ENCODE measurements at regions not wholly inside any gene's neighbourhood (a gene's known extent, or its start where the extent isn't known, plus 50 kb on each side); places are given as distances from the start of the nearest gene placed in this dataset.

DNA sequence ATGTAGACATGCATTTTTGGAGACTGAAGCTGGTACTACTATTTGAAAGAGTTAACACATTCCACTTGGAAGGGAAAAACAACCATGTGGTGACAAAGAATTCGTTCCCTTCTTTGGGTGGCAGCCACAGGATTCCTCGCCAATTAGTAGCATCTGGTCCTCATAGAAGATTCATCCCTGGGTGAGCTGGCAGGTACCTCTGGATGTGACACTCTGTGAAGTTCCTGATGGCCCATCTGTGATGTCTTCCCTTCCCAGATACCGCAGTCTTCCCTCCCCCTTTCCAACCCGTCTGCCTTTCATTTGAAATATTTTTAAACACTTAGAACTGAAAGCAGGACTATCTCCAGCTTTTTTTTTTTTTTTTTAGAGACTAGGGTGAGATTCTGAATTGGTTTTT is 569.5 kb downstream of the TYW1 start:
- DNase-seq = no peak

DNA sequence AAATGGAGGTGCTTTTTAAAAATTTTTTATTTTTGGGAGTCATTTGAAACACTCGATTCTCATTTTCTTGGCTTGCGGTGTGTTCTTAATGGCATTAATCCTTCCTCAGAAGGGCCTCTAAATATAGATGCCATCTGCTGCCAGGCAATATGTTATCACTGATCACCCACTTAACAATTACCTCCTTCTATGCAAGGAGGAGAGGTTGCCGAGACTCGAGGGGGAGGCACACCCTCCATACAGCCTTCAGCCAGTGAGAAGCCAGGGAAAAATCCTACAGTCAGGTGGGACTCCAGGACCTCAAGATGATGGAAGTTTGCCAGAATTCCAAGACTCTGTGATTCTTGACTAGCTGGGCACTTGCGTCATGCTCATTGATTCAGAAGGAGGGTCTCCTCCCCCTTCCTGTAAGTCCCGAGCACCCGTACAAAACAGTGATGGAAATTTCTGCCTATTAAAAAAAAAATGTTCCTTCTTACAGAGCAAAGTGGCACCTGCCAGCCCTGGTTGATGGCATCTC is 574.5 kb downstream of the TYW1 start:
- DNase-seq = no peak

DNA sequence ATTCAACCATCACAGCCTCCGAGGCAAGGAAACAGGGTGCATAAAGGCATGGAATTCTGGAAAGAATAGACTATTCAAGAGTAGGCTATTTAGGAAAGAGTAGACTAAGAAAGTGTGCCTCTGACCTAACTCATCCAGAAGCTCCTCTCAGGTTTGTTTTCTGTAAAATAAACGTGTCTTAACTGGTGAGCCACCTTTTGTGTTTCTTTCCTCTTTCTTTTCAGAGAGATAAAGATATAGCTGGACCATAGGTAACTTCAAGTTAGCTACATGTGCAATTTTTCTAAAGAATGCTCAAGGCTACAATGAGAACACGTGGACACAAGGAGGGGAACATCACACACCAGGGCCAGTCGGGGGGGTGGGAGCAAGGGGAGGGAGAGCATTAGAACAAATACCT is 577.0 kb downstream of the TYW1 start:
- DNase-seq = no peak

DNA sequence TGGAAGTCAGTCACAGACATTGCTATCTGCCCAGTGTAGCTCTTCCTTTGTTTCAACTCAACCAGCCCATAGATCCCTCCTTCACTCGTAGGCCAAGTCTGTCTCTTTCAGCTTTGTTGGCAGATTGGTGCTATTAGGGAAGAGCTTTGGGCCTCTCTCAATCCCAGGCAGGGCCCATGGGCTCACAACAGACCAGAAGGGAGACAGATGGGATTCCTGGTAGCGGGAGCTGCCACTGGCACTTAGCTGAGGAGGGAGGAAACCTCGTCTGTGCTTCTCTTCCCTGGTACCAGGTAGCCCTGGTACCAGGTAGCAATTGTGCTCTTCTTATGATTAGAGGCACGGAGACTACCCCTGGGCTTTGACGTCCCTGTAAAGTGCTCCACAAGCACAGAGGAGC is 592.0 kb downstream of the TYW1 start:
- DNase-seq = no peak

DNA sequence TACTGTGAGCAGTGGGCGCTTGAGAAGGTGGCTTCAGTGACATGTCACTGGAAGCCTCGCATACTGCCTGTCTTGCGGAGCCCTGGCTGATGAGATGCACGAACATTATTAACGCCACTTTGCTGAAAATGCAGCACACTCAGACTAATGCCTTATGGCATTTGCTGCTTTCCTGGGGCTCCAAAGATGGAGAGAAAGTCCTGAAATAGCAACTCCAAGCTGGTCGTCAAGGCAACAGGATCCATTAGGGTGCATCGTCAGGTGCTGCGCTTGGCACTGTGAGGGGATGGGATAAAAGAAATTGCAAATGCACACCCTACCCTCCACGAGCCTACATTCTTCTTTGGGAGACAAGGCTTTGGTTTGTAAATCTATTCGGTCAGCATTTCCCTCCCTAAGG is 592.5 kb downstream of the TYW1 start:
- no peak for DNase-seq

DNA sequence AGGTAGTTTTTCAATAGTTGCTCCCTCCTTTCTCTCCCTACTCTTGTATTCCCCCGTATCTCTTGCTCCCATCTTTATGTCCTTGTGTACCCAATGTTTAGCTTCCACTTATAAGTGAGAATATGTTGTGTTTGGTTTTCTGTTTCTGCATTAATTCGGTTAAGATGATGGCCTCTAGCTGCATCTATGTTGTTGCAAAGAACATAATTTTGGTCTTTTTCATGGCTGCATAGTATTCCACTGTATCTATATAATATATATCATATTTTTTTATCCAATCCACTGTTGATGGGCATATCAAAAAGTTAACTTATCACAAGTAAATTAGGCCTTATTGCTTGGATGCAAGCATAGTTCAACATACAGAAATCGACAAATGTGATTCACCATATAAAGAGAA is 594.0 kb downstream of the TYW1 start:
- DNase-seq = no peak

DNA sequence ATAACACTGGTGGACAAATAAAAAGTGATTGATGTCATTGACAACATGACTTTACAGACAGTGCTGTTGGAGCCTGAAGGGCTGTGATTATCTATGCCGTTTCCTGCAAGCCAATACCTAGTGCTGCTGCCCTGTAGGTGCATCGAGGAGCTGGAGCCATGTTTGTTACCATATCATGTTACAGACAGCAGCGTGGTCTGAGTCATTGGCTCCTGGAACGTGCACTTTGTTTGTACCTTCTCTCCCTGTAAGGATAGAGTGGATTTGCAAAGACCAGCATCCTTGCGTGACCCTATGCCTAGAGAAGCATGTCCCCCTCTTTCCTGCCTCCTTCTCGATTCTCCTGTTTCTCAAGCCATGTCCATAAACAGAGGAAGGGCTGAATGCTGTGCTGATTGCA is 597.2 kb downstream of the TYW1 start:
- no peak for DNase-seq

DNA sequence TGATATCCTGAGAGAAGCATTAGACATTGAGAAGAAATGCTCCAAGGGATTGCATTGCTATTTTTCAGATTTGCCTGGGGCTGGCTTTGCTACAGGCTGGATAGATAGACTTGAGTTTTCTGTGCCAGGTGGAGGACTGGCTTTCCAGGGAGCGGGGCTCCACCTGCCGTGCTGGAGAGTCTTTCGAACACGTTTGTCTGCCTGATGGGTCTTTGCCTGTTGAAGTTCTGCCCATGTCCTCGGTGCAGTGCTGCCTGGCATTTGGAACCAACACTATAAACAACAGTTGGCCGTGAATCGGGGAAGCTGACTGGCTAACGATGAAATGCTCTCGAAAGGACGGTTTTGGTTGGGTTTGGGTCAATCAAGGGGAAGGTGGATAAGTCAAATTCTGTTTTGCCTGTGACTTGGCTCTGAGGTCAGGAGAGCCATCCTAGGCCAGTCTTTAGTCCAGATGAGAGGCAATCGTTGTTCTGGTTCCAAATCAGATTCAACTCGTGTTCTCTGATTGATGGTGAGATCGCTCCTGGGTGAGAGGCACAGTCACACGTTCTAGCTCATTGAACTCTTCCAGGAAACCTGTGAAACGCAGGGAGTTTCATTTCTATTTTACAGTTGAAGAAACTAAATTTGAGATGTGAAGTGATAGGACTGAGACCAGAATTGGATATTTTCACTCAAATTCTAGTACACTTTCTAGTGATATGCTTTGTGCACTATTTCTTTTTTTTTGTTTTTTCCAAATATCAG is 599.0 kb downstream of the TYW1 start:
- no peak for DNase-seq

DNA sequence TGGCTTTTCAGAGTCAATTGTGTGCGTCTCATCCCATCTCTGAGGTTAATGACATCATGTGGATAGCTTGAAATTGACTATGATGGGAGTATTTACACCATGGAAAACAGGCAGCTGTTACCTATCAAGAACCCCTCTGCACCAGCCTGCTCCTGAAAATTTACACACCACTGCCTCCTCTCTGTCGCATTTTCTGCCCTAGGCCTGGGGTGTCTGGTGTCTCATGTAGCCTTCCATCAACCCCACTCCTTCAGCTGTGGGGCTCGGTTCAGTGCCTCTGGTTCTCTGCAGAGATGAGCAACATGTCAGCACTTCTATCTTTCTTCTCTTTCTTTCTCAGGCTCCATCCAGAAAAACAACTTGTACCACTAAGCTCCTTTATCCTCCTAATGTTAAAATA is 600.5 kb downstream of the TYW1 start:
- no peak for DNase-seq

DNA sequence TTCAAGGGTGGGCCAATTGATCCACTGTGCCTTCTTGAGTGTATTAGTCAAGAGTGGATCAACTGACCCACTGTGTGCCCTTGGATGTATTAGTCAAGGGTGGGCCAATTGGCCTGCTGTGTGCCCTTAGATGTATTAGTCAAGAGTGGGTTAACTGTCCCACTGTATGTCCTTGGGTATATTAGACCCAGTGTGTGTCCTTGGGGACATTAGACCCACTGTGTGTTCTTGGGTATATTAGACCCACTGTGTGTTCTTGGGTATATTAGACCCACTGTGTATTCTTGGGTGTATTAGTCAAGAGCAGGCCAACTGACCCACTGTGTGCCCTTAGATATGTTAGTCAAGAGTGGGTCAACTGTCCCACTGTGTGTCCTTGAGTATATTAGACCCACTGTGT is 601.8 kb downstream of the TYW1 start:
- DNase-seq = no peak

DNA sequence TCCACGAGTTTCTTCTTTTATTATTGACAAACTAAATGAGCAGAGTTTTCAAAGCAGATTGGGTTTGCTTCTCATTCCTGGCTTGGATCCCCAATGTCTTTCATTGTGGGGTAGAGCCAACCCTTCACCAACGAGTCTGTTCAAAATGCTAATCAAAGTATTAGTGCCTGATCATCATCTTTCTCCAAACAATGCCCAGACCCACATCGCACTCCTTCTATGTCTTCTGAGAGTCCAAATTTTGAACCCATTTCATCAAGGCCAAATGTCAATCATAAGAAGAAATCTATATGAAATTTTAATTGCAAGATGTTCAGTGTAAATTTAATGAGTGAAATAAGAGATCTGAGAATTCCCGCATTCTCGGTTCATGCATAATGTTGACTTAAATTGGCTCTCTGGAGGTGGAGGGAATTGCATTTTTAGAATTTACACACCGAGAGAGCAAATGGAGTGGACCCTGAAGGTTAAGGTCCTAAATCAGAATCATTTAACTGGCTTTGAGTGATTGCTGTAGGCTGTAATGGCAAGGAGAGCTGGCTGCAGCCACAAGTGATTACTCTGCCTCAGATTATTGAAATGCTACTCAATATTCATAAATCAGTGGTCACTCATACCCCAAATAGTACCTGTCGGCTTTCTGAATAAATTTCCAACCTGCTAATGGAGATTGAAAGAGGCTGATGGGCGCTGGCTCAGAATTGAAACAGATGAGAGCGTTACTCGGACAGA is 602.9 kb downstream of the TYW1 start:
- no peak for DNase-seq

DNA sequence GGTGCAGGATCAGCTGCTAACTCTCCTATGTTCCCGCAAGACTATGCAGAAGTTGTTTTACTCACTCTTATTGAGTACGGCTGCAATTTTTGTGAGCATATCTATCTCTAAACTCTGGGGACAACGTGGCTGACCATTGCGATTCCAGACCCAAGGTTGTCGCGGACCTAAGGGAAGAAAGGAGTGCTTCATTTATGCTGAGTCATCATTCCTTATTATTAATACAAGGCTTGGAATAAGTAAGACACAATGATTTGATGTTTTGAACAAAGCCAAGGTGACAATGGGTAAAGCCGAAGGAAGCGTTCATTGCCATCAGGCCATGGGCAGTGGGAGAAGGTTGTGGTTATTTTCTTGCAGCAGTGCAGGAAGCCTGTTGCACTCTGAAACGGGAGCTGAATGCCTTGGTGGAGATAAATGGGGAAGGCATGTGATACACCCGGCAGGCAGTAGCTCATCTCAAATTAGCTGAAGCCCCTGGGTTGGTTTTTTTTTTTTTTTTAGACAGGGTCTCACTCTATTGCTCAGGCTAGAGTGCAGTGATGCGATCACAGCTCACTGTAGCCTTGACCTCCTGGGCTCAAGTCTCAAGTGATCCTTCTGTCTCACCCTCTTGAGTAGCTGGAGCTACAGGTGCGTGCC is 605.7 kb downstream of the TYW1 start:
- DNase-seq = no peak

DNA sequence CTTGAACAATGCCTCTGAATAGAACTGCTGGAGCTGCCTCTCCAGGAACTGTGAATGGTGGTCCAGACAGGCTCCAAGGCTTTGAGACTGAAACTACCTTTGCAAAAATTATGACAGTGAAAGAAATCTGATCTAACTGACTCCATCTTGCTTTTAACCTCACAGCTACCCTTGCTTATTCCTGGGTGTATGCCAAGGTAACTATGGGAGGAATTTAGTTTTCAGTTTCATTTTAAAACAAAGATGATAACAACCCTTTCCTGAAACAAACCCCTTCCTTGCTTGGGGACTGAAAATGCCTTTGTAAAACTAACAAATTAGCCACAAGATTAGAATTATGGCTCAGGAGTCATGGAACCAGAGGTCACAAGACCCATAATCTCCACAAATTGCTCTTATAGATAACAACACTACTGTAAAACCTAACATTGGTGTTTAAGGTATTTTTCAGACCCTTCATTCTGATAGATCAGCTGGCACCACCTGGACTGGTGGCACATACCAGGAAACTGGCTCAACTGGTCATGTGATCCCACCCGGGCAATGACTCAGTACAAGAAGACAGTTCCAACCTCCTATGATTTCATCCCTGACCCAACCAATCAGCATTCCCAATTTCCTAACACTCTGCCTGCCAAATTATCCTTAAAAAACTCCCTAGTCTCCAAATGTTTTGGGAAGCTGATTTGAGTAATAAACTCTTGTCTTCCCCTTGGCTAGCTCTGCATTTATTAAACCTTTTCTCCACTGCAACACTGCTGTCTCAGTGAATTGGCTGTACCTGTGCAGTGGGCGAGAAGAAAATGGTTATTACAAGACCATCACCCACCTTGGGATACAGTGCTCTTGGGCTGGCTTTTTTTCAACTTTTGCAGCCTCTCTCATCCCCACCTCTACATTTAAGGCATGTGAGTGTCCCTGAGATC is 608.1 kb downstream of the TYW1 start:
- no peak for DNase-seq

DNA sequence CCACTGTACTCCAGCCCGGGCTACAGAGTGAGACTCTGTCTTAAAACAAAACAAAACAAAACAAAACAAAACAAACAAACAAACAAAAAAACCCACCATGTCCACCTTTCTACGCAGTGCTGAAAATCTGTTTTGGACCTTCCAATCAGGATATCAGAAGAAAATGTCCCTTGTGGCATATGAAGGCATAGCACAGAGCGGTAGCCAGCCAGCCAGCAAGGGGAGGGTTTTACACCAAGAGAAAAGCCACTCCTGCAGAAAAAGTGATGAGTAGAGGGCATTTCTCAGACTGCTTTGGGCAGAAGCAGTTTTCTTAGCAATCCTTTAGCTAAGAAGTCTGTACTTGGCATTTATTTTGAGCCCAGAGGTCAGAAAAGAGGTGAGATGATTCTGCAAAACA is 612.2 kb downstream of the TYW1 start:
- DNase-seq = no peak

DNA sequence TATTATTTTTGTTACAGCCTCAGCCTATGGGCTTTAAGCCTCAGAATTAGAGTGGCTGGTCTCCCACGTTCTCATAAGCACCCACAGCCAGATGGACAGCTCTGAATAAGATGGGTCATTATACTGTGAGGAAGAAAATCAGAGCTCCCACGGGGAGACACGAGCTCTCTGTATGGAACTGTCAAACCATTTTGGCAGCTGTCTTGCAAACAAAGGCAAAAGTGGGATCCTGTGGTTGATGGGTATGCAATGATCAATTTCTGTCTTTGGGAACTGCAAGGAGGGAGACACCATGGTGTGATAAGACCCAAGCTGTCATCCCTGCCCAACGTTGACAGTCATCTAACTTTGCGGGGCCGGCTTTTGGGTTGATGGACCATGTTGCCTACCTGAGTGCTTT is 614.3 kb downstream of the TYW1 start:
- no peak for DNase-seq

DNA sequence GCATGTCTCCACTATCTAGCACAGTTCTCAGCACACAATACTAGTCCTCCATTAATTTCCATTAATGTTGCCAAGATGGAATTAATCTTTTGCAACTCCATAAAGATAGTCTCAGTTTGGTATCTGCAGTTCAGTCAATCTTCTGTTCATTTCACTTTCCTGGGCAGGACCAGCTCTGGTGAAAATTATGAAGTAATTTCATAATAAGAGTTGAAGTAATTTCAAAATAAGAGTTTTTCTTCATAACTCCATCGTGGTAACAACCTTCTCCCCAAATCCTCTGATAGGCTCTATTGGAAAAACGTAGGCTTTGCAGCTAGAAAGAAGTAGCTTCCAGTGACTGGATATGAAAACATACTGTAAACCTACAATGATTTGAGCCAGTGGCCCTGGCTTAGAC is 618.2 kb downstream of the TYW1 start:
- DNase-seq = no peak

DNA sequence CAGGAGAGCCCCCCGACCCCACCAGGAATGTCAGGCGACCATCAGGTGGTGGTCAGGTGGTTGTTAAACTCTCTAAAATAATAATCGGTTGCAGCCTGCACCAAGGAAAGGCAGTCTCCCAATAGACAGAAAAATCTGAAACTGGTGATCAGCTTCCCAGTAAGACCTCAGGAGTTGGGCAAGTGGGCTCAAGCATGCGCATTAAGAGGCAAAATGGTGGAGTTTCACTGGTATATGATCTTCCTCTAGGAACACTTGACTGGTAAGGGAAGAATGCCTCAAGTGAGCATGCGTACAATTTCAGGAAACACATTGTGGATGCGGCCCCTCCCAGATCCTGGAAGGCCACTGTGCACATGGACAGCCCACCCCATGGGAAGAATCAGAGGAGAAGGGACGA is 619.9 kb downstream of the TYW1 start:
- DNase-seq = no peak

DNA sequence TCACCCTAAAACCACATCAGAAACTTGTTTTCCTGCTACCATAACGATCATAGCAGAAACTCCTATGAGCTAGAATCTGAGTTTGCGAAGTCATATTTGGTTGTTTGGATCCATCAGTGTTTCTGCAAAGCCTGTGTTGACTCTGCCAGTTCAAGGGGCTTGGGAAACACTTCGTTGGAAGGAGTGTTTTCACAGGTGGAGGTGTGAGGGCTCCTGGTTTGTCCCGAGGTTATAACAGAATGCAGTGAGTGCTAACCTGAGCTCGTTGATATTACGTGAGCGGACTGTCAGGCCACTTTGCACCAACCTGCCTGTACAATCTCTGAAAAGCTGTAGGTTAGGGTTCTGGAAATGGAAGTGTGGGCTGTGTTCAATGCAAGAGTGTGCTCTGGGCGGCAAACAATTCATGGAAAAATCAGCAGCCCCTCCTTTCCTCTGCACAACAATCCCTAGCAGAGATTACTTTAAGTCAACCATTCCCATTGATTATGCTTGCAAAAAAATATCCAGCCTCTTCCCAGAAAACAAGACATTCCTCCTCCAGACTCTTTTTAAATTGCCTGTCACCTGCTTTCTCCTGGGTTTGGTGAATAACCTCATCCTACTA is 622.0 kb downstream of the TYW1 start:
- DNase-seq = no peak

DNA sequence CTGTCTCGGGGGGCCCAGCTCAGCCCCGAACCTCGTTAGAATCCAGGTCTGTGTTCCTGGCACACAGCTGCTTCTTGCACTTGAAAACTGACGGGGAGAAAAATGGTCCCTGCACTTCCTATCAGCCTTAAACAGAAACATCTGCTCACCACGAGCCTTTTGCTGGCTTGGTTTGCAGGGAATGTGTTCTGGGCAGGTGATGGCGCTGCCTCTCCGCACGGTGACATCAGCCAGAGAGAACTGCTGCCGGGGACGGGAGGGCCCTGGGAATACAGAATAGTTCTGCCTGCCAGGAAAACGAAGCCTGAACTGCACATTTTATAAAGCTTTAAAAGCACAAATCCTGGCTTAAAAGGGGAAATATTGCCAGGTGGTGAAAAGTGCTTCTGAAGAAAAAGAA is 622.5 kb downstream of the TYW1 start:
- DNase-seq = no peak

DNA sequence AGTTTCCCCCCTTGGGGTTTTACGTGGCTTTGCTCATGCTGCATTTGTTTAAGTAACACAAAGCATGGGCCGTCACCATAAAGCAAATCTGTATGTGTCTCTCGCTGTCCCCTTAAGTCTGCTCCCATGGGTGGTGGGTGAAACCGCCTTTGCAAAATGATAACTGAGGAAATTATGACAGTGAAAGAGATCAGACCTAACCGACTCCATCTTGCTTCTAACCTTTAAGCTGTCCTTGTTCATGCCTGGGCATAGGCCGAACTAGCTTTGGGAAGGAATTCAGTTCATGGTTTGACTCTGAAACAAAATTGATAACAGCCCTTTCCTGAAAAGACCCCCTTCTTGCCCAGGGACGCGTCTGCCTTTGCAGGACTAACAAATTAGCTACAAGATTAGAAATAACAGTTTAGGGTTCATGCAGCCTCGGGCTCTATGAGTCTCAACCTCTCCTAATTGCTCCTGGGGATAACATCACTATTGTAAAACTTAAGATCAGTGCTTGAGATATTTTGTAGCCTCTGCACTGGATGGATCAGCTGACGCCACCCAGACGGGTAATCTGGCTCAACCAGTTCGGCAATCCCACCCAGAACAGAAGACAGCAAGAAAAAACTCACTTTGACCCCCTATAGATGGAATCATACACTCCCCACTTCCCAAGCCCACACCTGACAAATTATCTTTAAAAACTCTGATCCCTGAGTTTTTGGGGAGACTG is 623.7 kb downstream of the TYW1 start:
- DNase-seq = no peak

DNA sequence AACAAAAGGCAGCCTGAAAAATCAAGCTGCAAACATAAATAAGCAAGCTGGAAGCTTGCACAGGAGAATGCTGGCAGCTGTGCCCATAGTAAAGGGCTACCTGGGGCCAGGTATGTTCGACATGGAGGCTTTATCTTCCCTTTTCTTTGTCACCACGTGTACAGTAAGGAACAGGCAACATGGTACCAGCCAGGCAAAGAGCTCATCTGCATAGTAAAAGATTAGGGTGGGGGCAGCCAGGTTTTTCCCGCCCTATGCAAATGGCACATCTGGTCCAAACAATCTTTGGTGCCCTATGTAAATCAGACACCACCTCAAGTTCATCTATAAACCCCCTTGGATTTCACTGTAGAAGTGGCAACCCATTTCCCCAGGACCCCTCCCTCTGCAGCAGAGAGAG is 625.1 kb downstream of the TYW1 start:
- no peak for DNase-seq

DNA sequence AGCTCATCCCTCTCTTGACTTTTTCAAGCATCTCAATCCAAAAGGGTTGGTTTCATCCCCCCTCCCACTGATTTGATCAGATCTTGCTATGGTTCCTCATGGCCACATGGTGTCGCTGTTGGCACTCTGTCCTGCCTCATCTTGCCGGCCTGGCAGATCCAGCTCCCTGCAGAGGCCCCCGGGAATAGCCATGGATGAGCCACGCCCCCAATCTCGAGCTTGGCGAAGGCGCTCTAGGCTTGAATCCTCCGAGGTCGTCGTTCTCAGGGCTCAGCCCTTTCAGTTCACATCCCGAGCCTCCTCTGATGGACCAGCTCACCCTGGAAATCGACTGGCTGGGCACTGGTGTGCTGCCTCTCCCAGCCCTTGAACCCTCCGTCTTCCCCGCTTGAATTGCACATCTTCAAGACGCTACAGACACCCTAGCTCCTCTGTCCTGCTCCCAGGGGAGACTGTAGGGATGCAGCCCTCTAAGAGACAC is 628.7 kb downstream of the TYW1 start:
- DNase-seq = no peak

Measured in effector CD4-positive, alpha-beta T cell (primary cell).